GM12891 (cell line): ENCODE measurements at regions not wholly inside any gene's neighbourhood (a gene's known extent, or its start where the extent isn't known, plus 50 kb on each side); places are given as distances from the start of the nearest gene placed in this dataset.

Source experiments
- POLR2AphosphoS5 ChIP-seq: IDR thresholded peaks from 2 replicates; pipeline ENCODE4 v1.6.1; 2011; ENCODE audit warnings: low read depth, low read length, control low read depth
- SPI1 ChIP-seq: IDR thresholded peaks from 2 replicates; pipeline ENCODE4 v1.6.1; 2011; ENCODE audit warnings: low read depth, low read length, control low read depth
- TAF1 ChIP-seq: IDR thresholded peaks from 2 replicates; pipeline ENCODE4 v1.6.1; 2011; ENCODE audit warnings: low read depth, low read length, control low read depth

DNA sequence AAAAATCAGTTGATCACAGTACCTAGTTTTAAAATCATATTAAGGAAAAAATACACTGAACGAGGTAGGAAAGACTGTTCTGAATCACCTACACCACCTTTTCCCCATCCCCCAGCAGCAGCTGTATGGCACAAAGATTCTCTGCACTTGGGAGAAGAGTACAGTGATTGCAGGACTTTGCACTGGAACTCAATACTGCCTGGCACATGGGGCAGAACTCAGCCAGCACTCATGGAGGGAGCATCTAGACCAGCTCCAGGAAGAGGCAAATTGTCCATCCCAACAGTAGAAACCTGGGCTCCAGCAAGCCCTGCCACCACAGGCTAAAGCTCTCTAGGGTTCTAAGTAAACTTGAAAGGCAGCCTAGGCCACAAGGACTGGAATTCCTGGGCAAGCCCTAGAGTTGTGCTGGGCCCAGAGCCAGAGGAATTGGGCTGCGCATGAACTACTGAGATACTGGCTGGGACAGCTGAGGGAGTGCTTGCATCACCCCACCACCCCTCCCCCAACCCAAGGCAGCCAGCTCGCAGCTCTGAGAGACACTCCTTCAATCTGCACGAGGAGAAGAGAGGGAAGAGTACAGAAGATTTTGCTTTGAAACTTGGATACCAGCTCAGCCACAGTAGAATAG, 654.4 kb upstream of the CDH6 start:
- no peak for TF ChIP-seq SPI1
- no peak for TF ChIP-seq TAF1
- TF ChIP-seq POLR2AphosphoS5 = no peak
